GM12878 (cell line): ENCODE measurements at regions not wholly inside any gene's neighbourhood (a gene's known extent, or its start where the extent isn't known, plus 50 kb on each side); places are given as distances from the start of the nearest gene placed in this dataset.

Experiments used
- BCL11A ChIP-seq: IDR thresholded peaks from 2 replicates; pipeline ENCODE4 v1.6.1; 2011; ENCODE audit warnings: low read depth, low read length
- IRF4 ChIP-seq: IDR thresholded peaks from 2 replicates; pipeline ENCODE4 v1.6.1; 2011; ENCODE audit warnings: low read depth, low read length
- NFYB ChIP-seq: IDR thresholded peaks from 2 replicates; pipeline ENCODE4 v1.6.1; 2011; ENCODE audit warnings: low read depth, mild to moderate bottlenecking, low read length, improper control_type of control experiment, moderate library complexity; ENCODE audit not compliant: insufficient read depth
- RUNX3 ChIP-seq: IDR thresholded peaks from 2 replicates; pipeline ENCODE4 v1.6.1; 2012; ENCODE audit warnings: low read length, inconsistent platforms
- SKIL ChIP-seq: fragments of 450-650 bp; IDR thresholded peaks from 2 replicates; pipeline ENCODE4 v1.6.1; 2017; ENCODE audit warnings: mild to moderate bottlenecking, low read depth, inconsistent platforms; ENCODE audit not compliant: poor library complexity, severe bottlenecking
- STAT3 ChIP-seq: IDR thresholded peaks from 2 replicates; pipeline ENCODE4 v1.6.1; 2011; ENCODE audit warnings: low read depth, low read length, improper control_type of control experiment
- ZNF207 ChIP-seq: fragments of 450-650 bp; IDR thresholded peaks from 2 replicates; pipeline ENCODE4 v1.6.1; 2014; ENCODE audit warnings: antibody characterized with exemption, mild to moderate bottlenecking, borderline replicate concordance
- ZNF687 ChIP-seq: fragments of 450-650 bp; IDR thresholded peaks from 2 replicates; pipeline ENCODE4 v1.6.1; 2017; ENCODE audit warnings: mild to moderate bottlenecking, moderate library complexity
- TF ChIP-seq, protein P1 (sequence below): fragments of 450-650 bp; IDR thresholded peaks from 2 replicates; pipeline ENCODE4 v1.6.1; 2017; ENCODE audit warnings: low read depth, mild to moderate bottlenecking, moderate library complexity
- TF ChIP-seq, protein P2 (sequence below): IDR thresholded peaks from 2 replicates; pipeline ENCODE4 v1.6.1; 2012; ENCODE audit warnings: mild to moderate bottlenecking, low read depth, low read length

DNA sequence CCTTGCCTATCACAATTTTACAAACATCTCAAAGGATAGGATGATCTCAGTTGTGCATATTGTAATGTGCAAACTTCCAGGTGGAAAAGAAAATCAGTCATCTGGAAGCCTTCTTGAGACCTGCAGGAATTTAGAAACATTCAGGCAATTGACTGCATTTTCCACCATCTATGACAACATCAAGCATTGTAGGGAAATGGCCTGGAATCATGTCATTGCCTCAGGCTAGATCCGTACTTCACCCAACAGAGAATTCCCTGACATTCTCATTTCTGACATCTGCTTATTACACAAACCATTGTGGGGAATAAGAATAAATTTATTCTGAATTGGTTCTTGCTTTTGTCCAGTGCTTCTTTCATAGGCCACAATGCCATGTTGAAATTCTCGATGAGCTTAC is 124.9 kb upstream of the NPVF start (continued):
- TF ChIP-seq, protein P1, sequence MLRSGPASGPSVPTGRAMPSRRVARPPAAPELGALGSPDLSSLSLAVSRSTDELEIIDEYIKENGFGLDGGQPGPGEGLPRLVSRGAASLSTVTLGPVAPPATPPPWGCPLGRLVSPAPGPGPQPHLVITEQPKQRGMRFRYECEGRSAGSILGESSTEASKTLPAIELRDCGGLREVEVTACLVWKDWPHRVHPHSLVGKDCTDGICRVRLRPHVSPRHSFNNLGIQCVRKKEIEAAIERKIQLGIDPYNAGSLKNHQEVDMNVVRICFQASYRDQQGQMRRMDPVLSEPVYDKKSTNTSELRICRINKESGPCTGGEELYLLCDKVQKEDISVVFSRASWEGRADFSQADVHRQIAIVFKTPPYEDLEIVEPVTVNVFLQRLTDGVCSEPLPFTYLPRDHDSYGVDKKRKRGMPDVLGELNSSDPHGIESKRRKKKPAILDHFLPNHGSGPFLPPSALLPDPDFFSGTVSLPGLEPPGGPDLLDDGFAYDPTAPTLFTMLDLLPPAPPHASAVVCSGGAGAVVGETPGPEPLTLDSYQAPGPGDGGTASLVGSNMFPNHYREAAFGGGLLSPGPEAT: no peak
- TF ChIP-seq, protein P2, sequence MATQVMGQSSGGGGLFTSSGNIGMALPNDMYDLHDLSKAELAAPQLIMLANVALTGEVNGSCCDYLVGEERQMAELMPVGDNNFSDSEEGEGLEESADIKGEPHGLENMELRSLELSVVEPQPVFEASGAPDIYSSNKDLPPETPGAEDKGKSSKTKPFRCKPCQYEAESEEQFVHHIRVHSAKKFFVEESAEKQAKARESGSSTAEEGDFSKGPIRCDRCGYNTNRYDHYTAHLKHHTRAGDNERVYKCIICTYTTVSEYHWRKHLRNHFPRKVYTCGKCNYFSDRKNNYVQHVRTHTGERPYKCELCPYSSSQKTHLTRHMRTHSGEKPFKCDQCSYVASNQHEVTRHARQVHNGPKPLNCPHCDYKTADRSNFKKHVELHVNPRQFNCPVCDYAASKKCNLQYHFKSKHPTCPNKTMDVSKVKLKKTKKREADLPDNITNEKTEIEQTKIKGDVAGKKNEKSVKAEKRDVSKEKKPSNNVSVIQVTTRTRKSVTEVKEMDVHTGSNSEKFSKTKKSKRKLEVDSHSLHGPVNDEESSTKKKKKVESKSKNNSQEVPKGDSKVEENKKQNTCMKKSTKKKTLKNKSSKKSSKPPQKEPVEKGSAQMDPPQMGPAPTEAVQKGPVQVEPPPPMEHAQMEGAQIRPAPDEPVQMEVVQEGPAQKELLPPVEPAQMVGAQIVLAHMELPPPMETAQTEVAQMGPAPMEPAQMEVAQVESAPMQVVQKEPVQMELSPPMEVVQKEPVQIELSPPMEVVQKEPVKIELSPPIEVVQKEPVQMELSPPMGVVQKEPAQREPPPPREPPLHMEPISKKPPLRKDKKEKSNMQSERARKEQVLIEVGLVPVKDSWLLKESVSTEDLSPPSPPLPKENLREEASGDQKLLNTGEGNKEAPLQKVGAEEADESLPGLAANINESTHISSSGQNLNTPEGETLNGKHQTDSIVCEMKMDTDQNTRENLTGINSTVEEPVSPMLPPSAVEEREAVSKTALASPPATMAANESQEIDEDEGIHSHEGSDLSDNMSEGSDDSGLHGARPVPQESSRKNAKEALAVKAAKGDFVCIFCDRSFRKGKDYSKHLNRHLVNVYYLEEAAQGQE: no peak
- TF ChIP-seq SKIL (no peak), BCL11A (no peak), STAT3 (no peak), NFYB (no peak), IRF4 (no peak), ZNF207 (no peak), ZNF687 (no peak), RUNX3 (no peak)
